ENCODE measurements at regions not wholly inside any gene's neighbourhood (a gene's known extent, or its start where the extent isn't known, plus 50 kb on each side); places are given as distances from the start of the nearest gene placed in this dataset.

DNA sequence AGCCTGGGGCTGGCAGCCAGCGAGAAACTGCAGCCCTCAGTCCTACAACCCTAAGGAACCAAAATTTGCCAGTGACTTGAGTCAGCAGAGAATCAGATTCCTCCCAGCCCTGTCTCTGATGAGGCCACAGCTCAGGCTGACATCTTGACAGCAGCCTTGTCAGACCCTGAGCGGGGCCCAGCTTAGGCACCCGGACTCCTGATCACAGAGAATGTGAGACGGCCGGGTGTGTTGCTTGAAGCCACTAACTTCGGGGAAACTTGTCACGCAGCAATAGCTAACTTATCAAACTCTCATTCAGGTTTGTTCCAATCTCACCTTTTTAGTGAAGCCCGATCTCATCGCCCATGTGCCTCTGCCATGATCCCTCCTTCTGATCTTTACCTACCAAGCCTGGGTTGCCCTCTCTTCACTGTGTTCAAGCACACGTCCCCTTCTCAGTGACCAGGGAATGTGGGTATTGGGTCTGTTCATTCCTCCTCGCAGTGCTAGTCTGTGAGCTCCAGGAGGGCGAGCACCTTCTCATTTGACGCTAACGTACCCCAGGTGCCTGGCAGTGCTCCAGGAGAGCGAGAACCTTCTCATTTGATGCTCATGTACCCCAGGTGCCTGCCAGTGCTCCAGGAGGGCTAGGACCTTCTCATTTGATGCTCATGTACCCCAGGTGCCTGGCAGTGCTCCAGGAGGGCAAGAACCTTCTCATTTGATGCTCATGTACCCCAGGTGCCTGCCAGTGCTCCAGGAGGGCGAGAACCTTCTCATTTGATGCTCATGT, 280.7 kb downstream of the BRD1 start:
- Histone ChIP-seq H2AK9ac (replicated peaks; ENCODE audit: low read depth, low read length, poor library complexity) (no peak overlapping the region), H3K27ac (ENCODE audit: insufficient read depth, low read length) (no peak overlapping the region), H4K20me1 (ENCODE audit: insufficient read depth, low read length) (no peaks in the 10 kb centered on the region), H3K36me3 (ENCODE audit: control insufficient read depth, insufficient read depth, low read length) (no peaks in the 10 kb centered on the region), H3K9me1 (ENCODE audit: insufficient read depth, low read length) (no peaks in the 10 kb centered on the region), H2AK5ac (ENCODE audit: low read depth, low read length) (no peak overlapping the region), H3K56ac (ENCODE audit: extremely low read depth, insufficient read depth, low read length) (no peak overlapping the region), H3K4me3 (ENCODE audit: insufficient read depth, low read depth, low read length) (no peak overlapping the region), H3K9ac (ENCODE audit: low read depth, low read length) (no peak overlapping the region), H3K23ac (ENCODE audit: low read depth, low read length) (no peak overlapping the region), H4K5ac (ENCODE audit: low read depth, low read length) (no peak overlapping the region), H4K91ac (ENCODE audit: insufficient read depth, low read depth, low read length) (no peak overlapping the region), H3K4me1 (ENCODE audit: control insufficient read depth, insufficient read depth, low read length) (no peaks in the 10 kb centered on the region), H2AFZ (replicated peaks; ENCODE audit: low read length, poor library complexity) (no peak overlapping the region), H2BK120ac (ENCODE audit: low read depth, low read length) (no peak overlapping the region), H3K14ac (replicated peaks; ENCODE audit: low read depth, low read length) (no peak overlapping the region), H3K4me2 (ENCODE audit: low read depth, low read length) (no peak overlapping the region), H3K79me1 (ENCODE audit: low read depth in 1 of 2, low read length in 2 of 2) (no peaks in the 10 kb centered on the region), H3K9me3 (ENCODE audit: control insufficient read depth, insufficient read depth, low read length) (peaks cover 67% of the 10 kb centered on the region), H2BK15ac (ENCODE audit: low read depth, low read length) (no peak overlapping the region), H2BK20ac (ENCODE audit: low read depth, low read length) (no peak overlapping the region), H3K27me3 (ENCODE audit: control insufficient read depth, insufficient read depth, low read length) (no peaks in the 10 kb centered on the region), H4K8ac (ENCODE audit: low read depth in 2 of 2, low read length in 2 of 2) (no peak overlapping the region), H3K18ac (ENCODE audit: low read depth, low read length) (no peak overlapping the region), H2BK5ac (ENCODE audit: low read depth, low read length, poor library complexity, severe bottlenecking) (no peak overlapping the region), H3K4ac (ENCODE audit: low read depth, low read length) (no peak overlapping the region)
- BruUV-seq (replicated peaks) = no TSS peak
- ATAC-seq (ENCODE audit: low read depth) = no peak
- whole genome bisulfite sequencing, 2 experiments (ENCODE audit: extremely low coverage in 2 of 2, insufficient read length in 1 of 2) = 61% methylated on average over 8 of the region's 16 CpGs; no CpG with 5 or more reads in 1 of the 2 experiments
- TF ChIP-seq CHD1 (IDR thresholded peaks at IDR 0.05; ENCODE audit: low read depth, low read length) (no peak), NFE2L2 (IDR thresholded peaks at IDR 0.05; ENCODE audit: low read depth, low read length) (no peak), ELK1 (IDR thresholded peaks at IDR 0.05; ENCODE audit: borderline replicate concordance, low read depth, low read length) (no peak), RAD21 (IDR thresholded peaks at IDR 0.05; ENCODE audit: low read length) (no peak), USF2 (IDR thresholded peaks at IDR 0.05; ENCODE audit: low read depth, low read length) (no peak), SMC3 (IDR thresholded peaks at IDR 0.05; ENCODE audit: low read depth, low read length) (no peak), MAFK (IDR thresholded peaks at IDR 0.05; ENCODE audit: low read depth, low read length) (no peak), BHLHE40 (IDR thresholded peaks at IDR 0.05; ENCODE audit: low read depth, low read length) (no peak), POLR2A (IDR thresholded peaks at IDR 0.05; ENCODE audit: low read depth, low read length) (no peak), CEBPB (IDR thresholded peaks at IDR 0.05; ENCODE audit: low read depth, low read length) (no peak), FOS (IDR thresholded peaks at IDR 0.05; ENCODE audit: low read depth, low read length) (no peak), RFX5 (IDR thresholded peaks at IDR 0.05; ENCODE audit: low read depth, low read length) (no peak), MXI1 (IDR thresholded peaks at IDR 0.05; ENCODE audit: borderline replicate concordance, low read depth, low read length) (no peak), RCOR1 (IDR thresholded peaks at IDR 0.05; ENCODE audit: insufficient replicate concordance, low read length) (no peak), MAZ (IDR thresholded peaks at IDR 0.05; ENCODE audit: borderline replicate concordance, low read depth, low read length) (no peak)
- TF ChIP-seq, protein P1, sequence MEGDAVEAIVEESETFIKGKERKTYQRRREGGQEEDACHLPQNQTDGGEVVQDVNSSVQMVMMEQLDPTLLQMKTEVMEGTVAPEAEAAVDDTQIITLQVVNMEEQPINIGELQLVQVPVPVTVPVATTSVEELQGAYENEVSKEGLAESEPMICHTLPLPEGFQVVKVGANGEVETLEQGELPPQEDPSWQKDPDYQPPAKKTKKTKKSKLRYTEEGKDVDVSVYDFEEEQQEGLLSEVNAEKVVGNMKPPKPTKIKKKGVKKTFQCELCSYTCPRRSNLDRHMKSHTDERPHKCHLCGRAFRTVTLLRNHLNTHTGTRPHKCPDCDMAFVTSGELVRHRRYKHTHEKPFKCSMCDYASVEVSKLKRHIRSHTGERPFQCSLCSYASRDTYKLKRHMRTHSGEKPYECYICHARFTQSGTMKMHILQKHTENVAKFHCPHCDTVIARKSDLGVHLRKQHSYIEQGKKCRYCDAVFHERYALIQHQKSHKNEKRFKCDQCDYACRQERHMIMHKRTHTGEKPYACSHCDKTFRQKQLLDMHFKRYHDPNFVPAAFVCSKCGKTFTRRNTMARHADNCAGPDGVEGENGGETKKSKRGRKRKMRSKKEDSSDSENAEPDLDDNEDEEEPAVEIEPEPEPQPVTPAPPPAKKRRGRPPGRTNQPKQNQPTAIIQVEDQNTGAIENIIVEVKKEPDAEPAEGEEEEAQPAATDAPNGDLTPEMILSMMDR (conservative IDR thresholded peaks at IDR 0.05; ENCODE audit: low read depth, low read length) = no peak
- ChIA-PET CTCF (no interaction called here), POLR2A (ENCODE audit: unreplicated experiment) (no interaction called here)
- in situ Hi-C loops (cut with MboI; ENCODE audit: low sequenced_read_pairs) (no loop called here), intact Hi-C loops (cut with micrococcal nuclease) (no loop called here), dilution Hi-C loops (cut with HindIII; ENCODE audit: low sequenced_read_pairs, unreplicated experiment) (no loop called here)
- DNase-seq = no peak

Data from IMR-90 (cell line).